Keratinocyte (primary cell): ENCODE measurements at regions not wholly inside any gene's neighbourhood (a gene's known extent, or its start where the extent isn't known, plus 50 kb on each side); places are given as distances from the start of the nearest gene placed in this dataset.

Source experiments
- DNase-seq: peaks from one replicate; pipeline ENCODE4 v3.0.0-alpha.2; 2011; ENCODE audit warnings: low read depth, missing footprints, low spot score
- FAIRE-seq: peaks from 2 replicates; lab custom pipeline; 2011; peaks lifted over from hg19 to GRCh38; lab: Jason Lieb, UNC
- H2AFZ ChIP-seq: 2 replicates; pipeline ENCODE4 v1.6.0; 2012; ENCODE audit warnings: low read length, control low read depth, inconsistent platforms; ENCODE audit not compliant: control insufficient read depth
- H3K27ac ChIP-seq: 2 replicates; pipeline ENCODE4 v1.5.1; 2011; ENCODE audit warnings: low read length; ENCODE audit not compliant: control insufficient read depth, insufficient read depth
- H3K27me3 ChIP-seq: 3 replicates; pipeline ENCODE4 v1.6.0; 2011; ENCODE audit warnings: low read length; ENCODE audit not compliant: control insufficient read depth, insufficient read depth; ENCODE audit errors: extremely low read depth
- H3K36me3 ChIP-seq, 2 experiments: 2 replicates in 1 of 2; 3 replicates in 1 of 2; pipeline ENCODE4 v1.5.1; 2011; ENCODE audit warnings: low read length in 2 of 2, mild to moderate bottlenecking in 1 of 2; ENCODE audit not compliant: control insufficient read depth in 2 of 2, insufficient read depth in 2 of 2; ENCODE audit errors: extremely low read depth in 1 of 2
- H3K4me1 ChIP-seq: 3 replicates; pipeline ENCODE4 v1.5.1; 2011; ENCODE audit warnings: low read length; ENCODE audit not compliant: control insufficient read depth, insufficient read depth; ENCODE audit errors: extremely low read depth
- H3K4me2 ChIP-seq: 3 replicates; pipeline ENCODE4 v1.6.0; 2011; ENCODE audit warnings: low read depth, low read length; ENCODE audit not compliant: control insufficient read depth, insufficient read depth; ENCODE audit errors: extremely low read depth
- H3K4me3 ChIP-seq, 3 experiments: fragments of 200-600 bp in 1 of 3; sonication (generic) in 1 of 3; 2 replicates in 2 of 3; 3 replicates in 1 of 3; pipeline ENCODE4 v1.5.1; 2011 to 2016; ENCODE audit warnings: low read length in 3 of 3, mild to moderate bottlenecking in 3 of 3, control low read depth in 2 of 3, inconsistent platforms in 1 of 3, low read depth in 1 of 3, mixed read lengths in 1 of 3, mixed run types in 1 of 3, moderate library complexity in 1 of 3; ENCODE audit not compliant: control insufficient read depth in 2 of 3, insufficient read depth in 2 of 3; ENCODE audit errors: extremely low read depth in 1 of 3
- H3K79me2 ChIP-seq: 2 replicates; pipeline ENCODE4 v1.6.0; 2012; ENCODE audit warnings: low read length; ENCODE audit not compliant: control insufficient read depth, insufficient read depth
- H3K9ac ChIP-seq: 3 replicates; pipeline ENCODE4 v1.6.0; 2011; ENCODE audit warnings: low read length; ENCODE audit not compliant: control insufficient read depth, insufficient read depth; ENCODE audit errors: extremely low read depth
- H3K9me1 ChIP-seq: 3 replicates; pipeline ENCODE4 v1.6.0; 2011; ENCODE audit warnings: low read length; ENCODE audit not compliant: control insufficient read depth, insufficient read depth; ENCODE audit errors: extremely low read depth
- H3K9me3 ChIP-seq: 2 replicates; pipeline ENCODE4 v1.5.1; 2012; ENCODE audit warnings: low read depth, low read length; ENCODE audit not compliant: control insufficient read depth
- H4K20me1 ChIP-seq: 3 replicates; pipeline ENCODE4 v1.6.0; 2011; ENCODE audit warnings: low read length; ENCODE audit not compliant: control insufficient read depth, insufficient read depth; ENCODE audit errors: extremely low read depth
- CTCF ChIP-seq, 3 experiments: IDR thresholded peaks in 1 of 3; conservative IDR thresholded peaks in 1 of 3; optimal IDR thresholded peaks in 1 of 3; 2 replicates in 2 of 3; 3 replicates in 1 of 3; pipeline versions ENCODE3 to v1.5.1; 2011; ENCODE audit warnings: low read length in 3 of 3, mild to moderate bottlenecking in 3 of 3, moderate library complexity in 2 of 3, control low read depth in 1 of 3, inconsistent platforms in 1 of 3; ENCODE audit not compliant: insufficient read depth in 2 of 3; ENCODE audit errors: extremely low read depth in 1 of 3
- EZH2 ChIP-seq: IDR thresholded peaks from one replicate; pipeline ENCODE4 v1.6.1; 2012; ENCODE audit warnings: inconsistent platforms, mild to moderate bottlenecking, low read length, moderate library complexity
- dilution Hi-C: fragments of 300-500 bp; cut with MboI; formaldehyde crosslinking; loops from one replicate; pipeline ENCODE4 v1.7.0; 2020; ENCODE audit warnings: low sequenced_read_pairs; ENCODE audit not compliant: extremely low pct_ligation_motif_present

- Histone ChIP-seq H3K4me3 (no peak overlapping the region), H2AFZ (no peak overlapping the region), H3K4me1 (no peaks in the 10 kb centered on the region), H3K9ac (no peak overlapping the region), H3K4me2 (no peak overlapping the region), H4K20me1 (no peaks in the 10 kb centered on the region), H3K27ac (no peak overlapping the region), H3K9me1 (no peaks in the 10 kb centered on the region), H3K9me3 (no peaks in the 10 kb centered on the region), H3K79me2 (no peaks in the 10 kb centered on the region), H3K36me3 (no peaks in the 10 kb centered on the region), H3K27me3 (no peaks in the 10 kb centered on the region)
- no peak for TF ChIP-seq EZH2
- TF ChIP-seq CTCF (optimal IDR thresholded peaks at IDR 0.05 in 1 of 3, IDR thresholded peaks at IDR 0.05 in 1 of 3, conservative IDR thresholded peaks at IDR 0.05 in 1 of 3; ENCODE audit: extremely low read depth in 1 of 3, insufficient read depth in 2 of 3, low read length in 3 of 3) = no peak
- FAIRE-seq (no peak), DNase-seq (no peak)
- dilution Hi-C loops = no loop called here
Observed at GRCh38 chr5:91534332-91534731, 151.2 kb upstream of the ARRDC3 start.

- H3K9me1 ChIP-seq = no peaks in the 10 kb centered on the region
- TF ChIP-seq EZH2 = no peak
- TF ChIP-seq CTCF (optimal IDR thresholded peaks at IDR 0.05 in 1 of 3, IDR thresholded peaks at IDR 0.05 in 1 of 3, conservative IDR thresholded peaks at IDR 0.05 in 1 of 3; ENCODE audit: extremely low read depth in 1 of 3, insufficient read depth in 2 of 3, low read length in 3 of 3) = no peak
- H3K27ac ChIP-seq = no peak overlapping the region
- H3K9me3 ChIP-seq = no peaks in the 10 kb centered on the region
- no peak overlapping the region for H3K4me2 ChIP-seq
- DNase-seq (no peak), FAIRE-seq (no peak)
- no peak overlapping the region for H3K4me3 ChIP-seq
- no peaks in the 10 kb centered on the region for H4K20me1 ChIP-seq
- no peaks in the 10 kb centered on the region for H3K79me2 ChIP-seq
- H3K27me3 ChIP-seq = no peaks in the 10 kb centered on the region
- no peaks in the 10 kb centered on the region for H3K36me3 ChIP-seq
- dilution Hi-C loops = no loop called here
- no peak overlapping the region for H2AFZ ChIP-seq
- H3K4me1 ChIP-seq = no peaks in the 10 kb centered on the region
- no peak overlapping the region for H3K9ac ChIP-seq
Observed at GRCh38 chr5:91532779-91533178, 149.7 kb upstream of the ARRDC3 start.
